HK-2 (cell line): ENCODE measurements at regions not wholly inside any gene's neighbourhood (a gene's known extent, or its start where the extent isn't known, plus 50 kb on each side); places are given as distances from the start of the nearest gene placed in this dataset.
"Not testable (repeated sequence)": the region's sequence is repeated elsewhere in the genome, so short reads cannot be mapped to it uniquely, and the experiment has no call there.

Source experiments
- DNase-seq: peaks from one replicate; pipeline ENCODE4 v3.0.0-alpha.2; 2018; ENCODE audit not compliant: unreplicated experiment

- DNase-seq = no peak
Measured at GRCh38 chr6:19536838-19537237, 300.3 kb upstream of the ID4 start.

- DNase-seq = no peak
Measured at GRCh38 chr6:19538096-19538495, 299.1 kb upstream of the ID4 start.

- no peak for DNase-seq
Measured at GRCh38 chr6:19547507-19547906, 289.7 kb upstream of the ID4 start.

- no peak for DNase-seq
Measured at GRCh38 chr6:19549109-19549508, 288.1 kb upstream of the ID4 start.

GRCh38 chr6:19550380-19550779, 286.8 kb upstream of the ID4 start:
- no peak for DNase-seq

- no peak for DNase-seq
Measured at GRCh38 chr6:19551611-19552010, 285.6 kb upstream of the ID4 start.

- no peak for DNase-seq
Measured at GRCh38 chr6:19552076-19552475, 285.1 kb upstream of the ID4 start.

DNA sequence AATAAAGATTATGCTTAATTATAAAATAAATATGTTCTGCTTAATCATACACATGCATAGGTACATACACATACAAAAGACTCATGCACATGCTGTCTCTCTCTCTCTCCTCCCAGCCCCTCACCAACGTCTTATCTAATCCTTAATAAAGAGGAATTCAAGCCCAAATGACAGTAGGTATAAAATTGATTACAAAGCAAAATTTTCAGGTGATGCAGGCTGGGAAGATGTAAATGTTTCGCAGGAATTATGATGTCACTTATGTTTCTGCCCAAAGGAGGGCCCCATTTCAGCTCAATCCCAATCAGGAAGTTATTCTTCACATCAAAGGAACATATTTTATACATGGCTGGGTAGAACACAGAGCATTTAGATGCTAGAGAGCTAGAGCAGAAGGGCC, 284.6 kb upstream of the ID4 start:
- DNase-seq = no peak

- DNase-seq = no peak
Measured at GRCh38 chr6:19554356-19555225, 282.6 kb upstream of the ID4 start.

GRCh38 chr6:19557191-19557590, 280.0 kb upstream of the ID4 start:
- DNase-seq = no peak

DNA sequence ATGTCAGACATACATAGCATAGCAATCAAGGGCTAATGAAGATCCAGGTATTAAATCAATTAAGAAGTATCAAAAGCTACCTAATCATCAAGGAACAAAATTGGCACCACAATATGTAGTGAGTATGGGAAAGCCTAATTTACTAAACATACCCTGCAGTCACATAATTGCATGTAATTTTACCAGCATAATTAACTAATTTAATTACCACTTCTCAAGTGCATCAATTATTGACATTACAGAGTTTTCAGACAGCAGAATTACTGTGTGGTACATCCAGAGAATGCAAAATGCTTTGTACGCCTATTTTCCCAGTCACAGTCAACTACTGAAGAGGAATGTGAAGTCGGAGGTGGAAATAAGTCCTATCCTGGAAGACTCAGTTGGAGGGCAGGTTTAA, 279.0 kb upstream of the ID4 start:
- no peak for DNase-seq

- no peak for DNase-seq
Measured at GRCh38 chr6:19558934-19559333, 278.2 kb upstream of the ID4 start.

- DNase-seq = no peak
Measured at GRCh38 chr6:19562468-19562867, 274.7 kb upstream of the ID4 start.

DNA sequence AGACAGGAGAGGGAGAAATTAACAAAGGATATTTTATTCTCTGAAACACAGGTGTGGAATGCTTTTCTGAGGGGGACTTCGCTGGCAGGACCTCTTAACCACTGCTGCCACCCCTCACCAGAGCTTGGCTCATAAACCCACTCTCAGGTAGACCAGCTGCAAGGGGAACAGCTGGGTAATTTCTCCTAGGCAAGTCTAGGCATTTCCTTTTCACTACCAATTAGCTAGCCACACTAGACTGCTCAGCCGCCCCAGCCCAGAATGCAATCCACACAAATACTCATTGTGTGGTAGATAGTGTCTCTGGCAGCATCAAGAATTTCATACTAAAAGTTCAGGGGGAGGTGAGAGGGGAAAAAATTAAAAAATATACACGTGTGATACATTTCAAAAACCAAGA, 267.6 kb upstream of the ID4 start:
- DNase-seq = no peak

DNA sequence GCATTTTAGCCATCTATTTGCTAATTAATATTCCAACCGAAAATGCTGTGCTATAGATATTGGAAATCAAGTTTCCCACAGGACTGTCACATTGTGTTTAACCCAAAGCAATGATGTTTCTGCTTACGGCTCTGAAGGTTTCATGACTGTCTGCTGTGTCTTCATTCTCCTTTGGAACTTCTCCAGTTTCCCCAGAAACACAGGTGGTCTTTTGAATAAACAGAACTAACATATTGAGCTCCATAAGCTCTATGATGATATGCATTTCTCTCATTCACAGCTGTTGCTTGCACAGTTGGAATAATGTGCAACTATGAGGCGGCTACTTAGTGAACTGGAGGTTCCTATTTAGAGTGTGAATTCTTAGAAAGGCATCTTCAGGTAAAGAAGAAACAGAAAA, 266.0 kb upstream of the ID4 start:
- DNase-seq = no peak

DNA sequence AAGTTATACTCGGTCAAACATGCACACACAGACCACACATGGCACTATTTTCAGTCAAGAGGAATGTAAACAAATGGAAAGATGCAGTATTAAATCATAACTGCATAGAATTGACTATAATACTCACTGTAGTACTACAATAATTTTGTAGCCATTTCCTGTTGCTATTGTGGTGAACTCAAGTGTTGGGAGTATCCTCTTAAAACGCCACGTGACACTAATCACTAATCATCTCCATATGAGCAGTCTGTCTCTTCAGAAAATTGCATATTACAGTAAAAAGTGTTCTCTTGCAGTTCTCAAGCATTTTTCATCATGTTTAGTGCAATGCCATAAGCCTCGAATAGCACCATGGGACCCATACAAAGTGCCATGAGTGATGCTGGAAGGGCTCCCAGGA, 258.7 kb upstream of the ID4 start:
- DNase-seq = no peak

GRCh38 chr6:19584207-19584606, 253.0 kb upstream of the ID4 start:
- not testable (repeated sequence) for DNase-seq

DNA sequence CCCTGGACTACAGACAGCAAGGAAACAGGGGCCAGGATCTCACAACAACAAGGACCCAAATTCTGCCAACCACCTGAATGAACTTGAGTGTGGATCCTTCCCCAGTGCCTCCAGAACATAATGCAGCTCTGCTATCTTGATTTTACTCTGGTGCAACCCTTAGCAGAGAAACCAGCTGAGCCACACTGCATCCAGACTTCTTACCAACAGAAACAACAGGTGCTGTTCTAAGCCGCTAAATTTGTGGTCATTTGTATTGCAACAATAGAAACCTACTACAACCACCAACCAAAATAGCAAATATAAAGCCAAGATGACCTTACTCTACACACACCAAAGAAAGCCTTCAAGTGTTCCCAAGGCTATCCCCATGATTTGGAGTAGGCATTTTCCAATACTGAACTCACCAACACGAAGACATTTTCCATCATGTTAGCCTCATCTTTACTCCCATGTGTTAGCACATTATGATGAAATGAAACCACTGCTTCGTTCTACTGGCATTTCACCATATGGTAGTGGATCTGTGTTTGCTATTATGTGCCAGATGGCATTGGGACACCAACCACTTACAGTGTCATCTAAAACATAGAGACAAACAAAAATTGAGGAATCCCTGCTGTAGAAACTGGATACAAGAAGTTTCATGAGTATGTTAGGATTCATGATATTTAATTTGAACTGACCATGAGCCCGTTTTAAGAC, 249.8 kb upstream of the ID4 start:
- DNase-seq = no peak

- no peak for DNase-seq
Measured at GRCh38 chr6:19590501-19591131, 246.6 kb upstream of the ID4 start.

DNA sequence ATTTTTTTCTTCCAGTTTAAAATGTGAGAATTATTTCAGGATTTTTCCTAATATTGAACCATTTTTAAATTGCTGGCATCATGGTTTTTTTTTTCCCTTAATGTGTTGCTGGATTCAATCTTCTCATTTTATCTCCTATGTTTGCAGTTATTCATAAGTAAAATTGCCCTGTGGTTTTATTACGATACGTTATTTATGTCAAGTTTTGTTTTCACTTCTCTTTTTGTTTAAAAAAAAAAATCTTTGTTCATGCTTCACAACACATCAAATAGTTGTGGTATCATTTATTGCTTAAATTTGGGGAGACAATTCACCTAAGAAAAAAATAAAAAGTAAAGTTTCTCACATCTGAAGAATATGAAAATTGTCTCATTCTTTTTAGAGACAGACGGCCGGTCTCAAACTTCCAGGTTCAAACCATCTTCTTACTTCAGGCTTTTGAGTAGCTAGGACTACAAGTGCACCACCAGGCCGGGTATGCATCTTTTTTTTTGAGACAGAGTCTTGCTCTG, 239.3 kb upstream of the ID4 start:
- DNase-seq = no peak

GRCh38 chr6:19599796-19600464, 237.2 kb upstream of the ID4 start:
- DNase-seq = no peak

- no peak for DNase-seq
Measured at GRCh38 chr6:19602434-19603013, 234.6 kb upstream of the ID4 start.
